ENCODE measurements at regions not wholly inside any gene's neighbourhood (a gene's known extent, or its start where the extent isn't known, plus 50 kb on each side); places are given as distances from the start of the nearest gene placed in this dataset.

DNA sequence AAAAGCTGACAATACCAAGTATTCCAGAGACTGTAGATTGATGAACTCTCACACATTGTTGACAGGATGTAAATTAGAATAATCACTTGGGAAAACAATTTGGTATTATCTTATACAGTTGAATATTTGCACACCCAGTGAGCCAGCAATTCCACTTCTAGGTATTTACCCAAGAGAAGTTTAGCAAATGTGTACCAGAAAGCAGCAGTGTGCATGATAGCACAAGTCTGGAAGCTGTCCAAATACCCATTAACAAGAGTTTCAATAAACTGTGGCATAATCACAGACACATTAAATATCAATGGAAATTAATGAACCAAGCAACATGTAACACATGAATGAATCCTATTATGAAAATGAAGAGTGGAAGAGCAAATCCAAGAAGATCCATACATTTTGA lies 233.6 kb downstream of the TPBG start:
- TF ChIP-seq CTCF (IDR thresholded peaks at IDR 0.05) (no peak), POLR2A (IDR thresholded peaks at IDR 0.05) (no peak), POLR2AphosphoS5 (IDR thresholded peaks at IDR 0.05) (no peak), EP300 (IDR thresholded peaks at IDR 0.05) (no peak)
